ENCODE measurements at regions not wholly inside any gene's neighbourhood (a gene's known extent, or its start where the extent isn't known, plus 50 kb on each side); places are given as distances from the start of the nearest gene placed in this dataset.
"Not testable (repeated sequence)": the region's sequence is repeated elsewhere in the genome, so short reads cannot be mapped to it uniquely, and the experiment has no call there.

- Histone ChIP-seq H3K4me3 (ENCODE audit: low read depth, low read length) (no peak overlapping the region), H3K36me3 (ENCODE audit: control insufficient read depth, insufficient read depth, low read length) (no peaks in the 10 kb centered on the region), H3K27me3 (replicated peaks; ENCODE audit: control insufficient read depth, insufficient read depth, low read length) (no peaks in the 10 kb centered on the region), H3K9me3 (peaks cover 4% of the 10 kb centered on the region; the same call in 1 of the 2 replicates), H3K4me1 (no peaks in the 10 kb centered on the region)
- H3K4me3 Mint-ChIP-seq (ENCODE audit: unreplicated experiment): no peak overlapping the region
- BruUV-seq (replicated peaks): no TSS peak
- no peaks in the 10 kb centered on the region for H3K27me3 Mint-ChIP-seq (ENCODE audit: insufficient read depth, unreplicated experiment)
- intact Hi-C loops (cut with micrococcal nuclease; ENCODE audit: unreplicated experiment): no loop called here
- ChIA-PET CTCF (no interaction called here), POLR2A (no interaction called here)
- no peaks in the 10 kb centered on the region for H3K4me1 Mint-ChIP-seq (ENCODE audit: low read depth, unreplicated experiment)
- H3K9me3 Mint-ChIP-seq (ENCODE audit: unreplicated experiment): peaks cover 30% of the 10 kb centered on the region
- H3K36me3 Mint-ChIP-seq (ENCODE audit: insufficient read depth, unreplicated experiment): no peaks in the 10 kb centered on the region
- TF ChIP-seq CTCF (IDR thresholded peaks at IDR 0.05; ENCODE audit: insufficient read depth in 1 of 2, low read depth in 1 of 2, low read length in 1 of 2, severe bottlenecking in 1 of 2, unreplicated experiment in 1 of 2): no peak
- DNase-seq: no peak
- no peak overlapping the region for H3K27ac Mint-ChIP-seq (ENCODE audit: unreplicated experiment)
Measured at GRCh38 chr2:4792126-4792525, 900.1 kb upstream of the SOX11 start.

GRCh38 chr2:4803396-4803795 lies 888.8 kb upstream of the SOX11 start:
- Mint-ChIP-seq H3K4me3 (ENCODE audit: unreplicated experiment) (no peak overlapping the region), H3K36me3 (ENCODE audit: insufficient read depth, unreplicated experiment) (peaks cover 4% of the 10 kb centered on the region), H3K9me3 (ENCODE audit: unreplicated experiment) (peaks cover 3% of the 10 kb centered on the region), H3K4me1 (ENCODE audit: low read depth, unreplicated experiment) (no peaks in the 10 kb centered on the region), H3K27ac (ENCODE audit: unreplicated experiment) (no peak overlapping the region), H3K27me3 (ENCODE audit: insufficient read depth, unreplicated experiment) (no peaks in the 10 kb centered on the region)
- Histone ChIP-seq H3K4me1 (no peaks in the 10 kb centered on the region), H3K27me3 (replicated peaks; ENCODE audit: control insufficient read depth, insufficient read depth, low read length) (no peaks in the 10 kb centered on the region), H3K4me3 (ENCODE audit: low read depth, low read length) (no peak overlapping the region), H3K9me3 (no peaks in the 10 kb centered on the region), H3K36me3 (ENCODE audit: control insufficient read depth, insufficient read depth, low read length) (no peaks in the 10 kb centered on the region)
- DNase-seq: no peak
- intact Hi-C loops (cut with micrococcal nuclease; ENCODE audit: unreplicated experiment): no loop called here
- CTCF ChIA-PET: no interaction called here
- no TSS peak for BruUV-seq (replicated peaks)
- TF ChIP-seq CTCF (IDR thresholded peaks at IDR 0.05; ENCODE audit: insufficient read depth in 1 of 2, low read depth in 1 of 2, low read length in 1 of 2, severe bottlenecking in 1 of 2, unreplicated experiment in 1 of 2): no peak
- POLR2A ChIA-PET: no interaction called here

DNA sequence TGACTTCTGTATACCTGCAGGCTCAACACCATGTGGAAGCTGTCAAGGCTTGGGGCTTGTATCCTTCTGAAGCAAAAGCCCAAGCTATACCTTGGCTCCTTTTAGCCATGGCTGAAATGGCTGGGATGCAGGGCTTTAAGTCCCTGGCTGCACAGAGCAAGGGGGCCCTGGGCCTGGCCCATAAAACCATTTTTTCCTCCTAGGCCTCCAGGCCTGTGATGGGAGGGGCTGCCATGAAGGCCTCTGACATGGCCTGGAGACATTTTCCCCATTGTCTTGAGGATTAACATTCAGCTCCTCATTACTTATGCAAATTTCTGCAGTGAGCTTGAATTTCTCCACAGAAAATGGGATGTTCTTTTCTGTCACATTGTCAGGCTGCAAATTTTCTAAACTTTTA lies 878.0 kb upstream of the SOX11 start:
- H3K27ac Mint-ChIP-seq (ENCODE audit: unreplicated experiment); BruUV-seq (replicated peaks); H3K27me3 Mint-ChIP-seq (ENCODE audit: insufficient read depth, unreplicated experiment); H3K36me3 Mint-ChIP-seq (ENCODE audit: insufficient read depth, unreplicated experiment); H3K9me3 ChIP-seq; H3K4me1 Mint-ChIP-seq (ENCODE audit: low read depth, unreplicated experiment); H3K4me3 ChIP-seq (ENCODE audit: low read depth, low read length); H3K4me1 ChIP-seq; H3K36me3 ChIP-seq (ENCODE audit: control insufficient read depth, insufficient read depth, low read length); H3K27me3 ChIP-seq (replicated peaks; ENCODE audit: control insufficient read depth, insufficient read depth, low read length); DNase-seq; H3K4me3 Mint-ChIP-seq (ENCODE audit: unreplicated experiment); POLR2A ChIA-PET; CTCF ChIA-PET; intact Hi-C loops (cut with micrococcal nuclease; ENCODE audit: unreplicated experiment): not testable (repeated sequence)
- H3K9me3 Mint-ChIP-seq (ENCODE audit: unreplicated experiment): peaks cover 55% of the 10 kb centered on the region

- no peaks in the 10 kb centered on the region for H3K4me1 ChIP-seq
- H3K36me3 ChIP-seq (ENCODE audit: control insufficient read depth, insufficient read depth, low read length): no peaks in the 10 kb centered on the region
- BruUV-seq (replicated peaks): no TSS peak
- no peak overlapping the region for H3K27ac Mint-ChIP-seq (ENCODE audit: unreplicated experiment)
- POLR2A ChIA-PET: no interaction called here
- H3K4me1 Mint-ChIP-seq (ENCODE audit: low read depth, unreplicated experiment): no peaks in the 10 kb centered on the region
- intact Hi-C loops (cut with micrococcal nuclease; ENCODE audit: unreplicated experiment): no loop called here
- TF ChIP-seq CTCF (IDR thresholded peaks at IDR 0.05; ENCODE audit: insufficient read depth in 1 of 2, low read depth in 1 of 2, low read length in 1 of 2, severe bottlenecking in 1 of 2, unreplicated experiment in 1 of 2): no peak
- H3K9me3 Mint-ChIP-seq (ENCODE audit: unreplicated experiment): no peaks in the 10 kb centered on the region
- no peak overlapping the region for H3K4me3 Mint-ChIP-seq (ENCODE audit: unreplicated experiment)
- no peaks in the 10 kb centered on the region for H3K9me3 ChIP-seq
- H3K27me3 ChIP-seq (replicated peaks; ENCODE audit: control insufficient read depth, insufficient read depth, low read length): no peaks in the 10 kb centered on the region
- no peak overlapping the region for H3K4me3 ChIP-seq (ENCODE audit: low read depth, low read length)
- no peaks in the 10 kb centered on the region for H3K36me3 Mint-ChIP-seq (ENCODE audit: insufficient read depth, unreplicated experiment)
- no peaks in the 10 kb centered on the region for H3K27me3 Mint-ChIP-seq (ENCODE audit: insufficient read depth, unreplicated experiment)
- CTCF ChIA-PET: no interaction called here
- DNase-seq: no peak
Measured at GRCh38 chr2:4827836-4828235, 864.3 kb upstream of the SOX11 start.

All from Caco-2 (cell line).